GM19463 (cell line): ENCODE measurements at regions not wholly inside any gene's neighbourhood (a gene's known extent, or its start where the extent isn't known, plus 50 kb on each side); places are given as distances from the start of the nearest gene placed in this dataset.

Experiments used
- ATAC-seq: cut with Tn5 transposase; IDR thresholded peaks from one replicate; pipeline ENCODE4 v1.9.1; 2021; ENCODE audit warnings: mild to moderate bottlenecking, moderate library complexity; ENCODE audit not compliant: unreplicated experiment

DNA sequence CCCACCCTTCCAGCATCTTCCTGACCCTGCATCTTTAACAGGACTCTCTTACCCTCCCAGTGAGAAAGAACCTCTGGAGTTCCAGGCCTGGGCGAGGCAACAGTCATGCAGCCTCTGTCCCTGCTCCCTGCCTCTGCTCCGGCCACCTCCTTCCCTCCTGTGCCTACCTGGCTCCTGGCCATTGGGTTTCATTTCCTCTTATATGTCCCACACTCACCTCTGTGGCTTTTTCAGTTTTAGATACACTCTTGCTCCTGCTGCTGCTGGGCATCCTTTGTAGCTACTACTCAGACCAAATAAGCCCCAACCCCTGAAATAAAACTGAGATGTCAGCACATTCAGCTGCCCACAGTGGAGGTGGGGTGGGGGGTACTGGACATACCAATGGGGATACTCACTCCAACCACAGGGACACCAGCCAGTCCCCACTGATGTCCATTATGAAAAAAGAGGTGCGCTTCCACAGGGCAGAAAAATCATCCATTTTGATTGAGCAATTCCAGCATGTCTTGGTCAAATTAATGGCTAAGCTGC, 99.1 kb upstream of the NRXN3 start:
- no peak for ATAC-seq

DNA sequence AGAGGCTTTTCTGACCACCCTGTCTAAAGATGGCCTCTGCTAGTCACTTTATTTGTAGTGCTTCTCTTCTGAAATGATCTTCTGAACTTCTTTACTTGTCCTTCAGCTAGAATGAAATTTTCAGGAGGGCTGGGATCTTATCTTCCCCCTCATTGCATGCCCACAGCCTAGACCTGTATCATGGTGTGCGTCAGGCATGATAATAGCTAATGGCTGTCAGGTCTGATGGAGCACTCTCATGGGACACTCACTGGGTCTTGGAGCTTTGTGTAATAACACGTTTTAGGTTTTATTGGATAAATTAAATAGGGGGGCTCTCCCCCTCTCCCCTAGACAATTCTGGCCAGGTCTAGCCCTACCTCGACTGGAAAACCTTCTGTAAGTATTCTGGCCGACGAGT, 97.1 kb upstream of the NRXN3 start:
- ATAC-seq: no peak

DNA sequence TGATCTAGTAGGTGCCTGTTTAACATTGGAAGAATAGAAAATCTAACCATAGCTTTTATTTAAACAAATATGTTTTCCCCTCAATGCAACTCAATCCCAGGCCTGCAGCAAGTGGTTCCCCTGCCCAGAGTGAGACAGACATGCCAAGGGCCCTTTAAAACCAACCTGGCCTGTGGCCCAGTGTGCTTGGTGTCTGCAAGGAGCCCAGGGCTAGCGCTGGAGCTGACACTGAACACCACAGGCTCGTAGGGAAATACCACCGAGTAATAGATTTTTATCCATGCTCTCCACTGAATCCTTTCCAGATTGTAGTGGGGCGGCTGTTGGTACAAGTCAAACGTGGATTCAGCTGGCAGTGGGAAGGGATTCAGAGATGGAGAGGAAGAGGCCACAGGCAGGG, 95.6 kb upstream of the NRXN3 start:
- no peak for ATAC-seq

- no peak for ATAC-seq
Measured at GRCh38 chr14:78075033-78075432, 95.1 kb upstream of the NRXN3 start.

DNA sequence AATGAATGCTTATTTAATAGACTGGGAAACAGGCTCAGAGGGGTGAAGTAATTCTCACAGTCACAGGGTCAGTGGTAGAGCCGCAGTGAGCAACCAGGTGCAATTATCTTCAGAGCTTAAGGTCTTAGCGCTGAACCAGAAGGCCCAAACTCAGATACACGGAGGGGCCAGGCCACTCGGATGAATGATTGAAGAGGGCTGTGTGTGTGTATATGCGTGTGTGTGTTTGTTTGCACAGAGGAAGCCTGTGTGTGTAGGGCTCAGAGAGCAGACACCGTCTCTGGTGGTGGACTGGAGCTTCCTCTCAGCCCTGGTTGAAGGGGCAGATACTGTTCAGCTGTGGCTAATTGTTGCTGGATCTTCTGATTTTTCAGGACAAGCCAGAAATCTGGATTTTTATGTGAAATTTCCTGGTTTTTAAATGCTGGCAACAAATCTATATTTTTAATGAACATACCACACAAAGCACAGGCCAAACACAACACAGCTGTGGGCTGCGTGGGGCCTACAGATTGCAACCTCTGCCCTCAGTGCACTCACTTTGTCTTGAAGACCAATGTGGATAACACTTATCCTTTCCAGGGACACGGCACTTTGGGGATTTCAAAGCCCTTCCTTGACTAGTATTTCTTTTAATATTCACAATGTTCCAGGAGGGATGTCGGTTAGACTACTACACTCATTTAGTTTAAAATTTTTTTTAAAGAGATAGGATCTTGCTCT, 94.5 kb upstream of the NRXN3 start:
- ATAC-seq: no peak

GRCh38 chr14:78081245-78081644, 88.9 kb upstream of the NRXN3 start:
- no peak for ATAC-seq

- ATAC-seq: no peak
Measured at GRCh38 chr14:78083837-78084236, 86.3 kb upstream of the NRXN3 start.

DNA sequence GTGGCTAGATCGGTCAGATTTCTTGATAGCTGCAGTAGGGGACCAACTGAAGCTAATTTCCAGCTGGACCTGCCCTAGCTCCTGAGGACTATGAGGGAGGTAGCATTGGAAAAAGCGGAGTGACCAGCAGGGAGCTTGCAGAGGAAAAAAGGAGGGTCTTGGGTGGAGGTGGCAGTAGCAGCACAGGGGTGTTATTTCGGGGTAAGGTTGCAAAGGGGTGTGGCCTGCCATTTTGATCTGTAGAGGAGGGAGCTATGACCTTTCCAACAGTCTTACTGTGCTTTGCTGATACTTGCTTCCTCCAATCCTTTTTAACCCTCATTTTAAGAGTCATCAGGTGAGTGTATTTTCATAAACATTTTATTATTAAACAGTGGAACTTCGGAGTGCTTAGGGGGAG, 83.8 kb upstream of the NRXN3 start:
- ATAC-seq: no peak

DNA sequence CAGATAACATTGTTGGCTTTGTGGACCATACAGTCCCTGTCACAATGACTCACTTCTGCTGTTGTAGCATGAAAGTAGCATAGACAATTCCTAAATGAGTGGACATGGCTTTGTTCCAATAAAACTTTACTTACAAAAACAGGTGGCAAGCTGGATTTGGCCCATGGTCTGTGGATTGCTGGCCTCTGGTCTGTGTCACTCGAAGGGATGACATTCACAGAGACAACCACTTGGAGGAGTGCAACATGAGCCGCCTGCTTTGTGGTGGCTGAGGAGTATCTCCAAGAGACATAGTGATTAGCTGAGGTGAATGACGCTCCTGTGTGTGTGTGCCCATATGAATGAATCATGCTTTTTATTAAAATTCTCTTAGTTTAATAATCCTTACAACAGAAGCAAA, 81.3 kb upstream of the NRXN3 start:
- ATAC-seq: no peak

DNA sequence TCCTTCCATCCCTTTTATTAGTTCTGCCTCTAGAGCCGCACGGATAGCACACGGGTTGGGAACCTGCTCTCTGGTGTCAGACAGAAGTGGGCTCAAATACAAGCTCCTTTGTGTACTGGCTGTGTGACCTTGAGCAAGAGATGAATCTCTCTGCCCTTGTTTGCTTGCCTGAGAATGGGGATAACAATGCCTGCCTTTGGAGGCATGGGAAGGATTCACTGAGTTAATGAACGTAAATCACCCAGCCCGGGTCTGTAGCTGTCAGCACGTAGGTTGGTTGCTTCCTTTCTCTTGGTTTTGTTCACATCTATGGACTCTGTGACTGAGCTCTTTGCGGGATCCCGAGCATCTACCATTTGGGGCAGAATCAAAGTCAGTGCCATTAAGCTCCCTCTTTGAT, 79.3 kb upstream of the NRXN3 start:
- no peak for ATAC-seq

GRCh38 chr14:78091361-78091760, 78.8 kb upstream of the NRXN3 start:
- no peak for ATAC-seq

DNA sequence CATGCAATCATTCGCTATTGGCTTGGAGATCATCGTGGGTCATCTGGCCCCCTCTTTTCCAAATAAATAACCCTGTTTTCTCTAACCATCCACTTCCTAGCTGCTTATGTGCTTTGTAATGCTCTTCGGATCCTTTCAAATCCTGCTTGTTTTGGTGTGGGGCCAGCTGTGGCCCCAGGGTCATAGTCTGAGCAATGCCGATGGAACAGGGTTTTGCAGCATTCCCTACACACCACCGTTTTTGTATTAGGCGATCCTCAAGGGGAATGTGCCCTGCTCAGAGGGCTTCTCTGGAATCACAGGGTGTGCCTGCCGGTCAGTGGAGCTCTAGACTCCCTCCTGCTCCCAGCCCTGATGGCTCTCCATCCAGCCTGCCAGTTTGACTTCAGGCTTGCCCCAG, 78.1 kb upstream of the NRXN3 start:
- ATAC-seq: no peak

DNA sequence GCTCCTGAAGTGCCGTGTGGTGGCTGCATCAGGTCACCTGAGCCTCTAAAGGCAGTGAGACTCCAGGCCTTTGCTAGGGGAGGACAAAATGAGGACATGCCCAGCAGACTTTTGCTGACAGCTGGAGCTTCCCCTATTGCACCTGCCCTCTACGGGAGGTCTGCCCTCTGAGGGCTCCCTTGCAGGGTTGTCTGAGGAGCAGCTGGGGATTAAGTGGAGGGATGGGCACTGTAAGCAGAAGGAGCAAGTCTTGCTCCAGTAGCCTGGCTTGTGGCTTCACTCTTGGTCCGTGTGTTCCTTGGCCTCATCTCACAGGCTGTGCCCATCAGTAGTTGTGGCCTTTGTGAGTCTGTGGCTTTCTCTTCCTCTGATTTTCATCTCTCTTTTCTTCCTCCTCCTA, 66.9 kb upstream of the NRXN3 start:
- ATAC-seq: no peak

- ATAC-seq: no peak
Measured at GRCh38 chr14:78104160-78104559, 66.0 kb upstream of the NRXN3 start.

- no peak for ATAC-seq
Measured at GRCh38 chr14:78104655-78105054, 65.5 kb upstream of the NRXN3 start.

DNA sequence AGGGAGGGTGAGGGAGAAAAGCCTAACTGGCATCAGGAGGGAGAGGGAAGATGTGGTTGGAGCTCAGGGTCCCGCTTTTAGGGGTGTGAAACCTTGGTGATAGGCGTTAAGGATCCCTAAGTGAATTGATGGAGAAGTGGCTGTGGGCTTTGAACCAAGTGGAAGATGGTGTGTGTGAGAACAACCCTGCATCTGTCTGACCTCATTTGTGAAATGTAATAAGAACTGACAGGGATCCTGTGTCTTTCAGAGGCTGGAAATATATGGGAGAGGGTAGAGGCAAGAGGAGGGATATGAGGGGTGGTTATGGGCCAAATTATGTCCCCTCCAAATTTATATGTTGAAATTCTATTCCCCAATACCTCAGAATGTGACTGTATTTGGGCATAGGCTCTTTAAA, 63.8 kb upstream of the NRXN3 start:
- ATAC-seq: no peak

GRCh38 chr14:78107166-78107565, 63.0 kb upstream of the NRXN3 start:
- ATAC-seq: no peak

- no peak for ATAC-seq
Measured at GRCh38 chr14:78119440-78119839, 50.7 kb upstream of the NRXN3 start.
